Trophoblast cell (in vitro differentiated cells and primary cell): ENCODE measurements at regions not wholly inside any gene's neighbourhood (a gene's known extent, or its start where the extent isn't known, plus 50 kb on each side); places are given as distances from the start of the nearest gene placed in this dataset.

Experiments used
- DNase-seq, 2 donors: peaks; one replicate each; pipeline ENCODE4 v3.0.0-alpha.2; 2016
- H2AFZ ChIP-seq: 2 replicates; pipeline ENCODE4 v1.6.1; 2013; ENCODE audit warnings: low read length, moderate library complexity, mild to moderate bottlenecking; ENCODE audit not compliant: insufficient read depth, poor library complexity
- H2AK5ac ChIP-seq: 2 replicates; pipeline ENCODE4 v1.6.1; 2013; ENCODE audit warnings: mild to moderate bottlenecking, low read length
- H2BK120ac ChIP-seq: 2 replicates; pipeline ENCODE4 v1.6.1; 2013; ENCODE audit warnings: low read length, mild to moderate bottlenecking, moderate library complexity; ENCODE audit not compliant: insufficient read depth, poor library complexity
- H2BK12ac ChIP-seq: 2 replicates; pipeline ENCODE4 v1.6.1; 2013; ENCODE audit warnings: mild to moderate bottlenecking, low read length, moderate library complexity
- H2BK5ac ChIP-seq: 2 replicates; pipeline ENCODE4 v1.6.1; 2013; ENCODE audit warnings: low read length, low read depth, moderate library complexity, mild to moderate bottlenecking; ENCODE audit not compliant: poor library complexity
- H3K14ac ChIP-seq: 2 replicates; pipeline ENCODE4 v1.6.1; 2013; ENCODE audit warnings: mild to moderate bottlenecking, low read length
- H3K18ac ChIP-seq: 2 replicates; pipeline ENCODE4 v1.6.1; 2013; ENCODE audit warnings: mild to moderate bottlenecking, low read length
- H3K23ac ChIP-seq: 2 replicates; pipeline ENCODE4 v1.6.1; 2013; ENCODE audit warnings: low read length
- H3K27ac ChIP-seq: 2 replicates; pipeline ENCODE4 v1.5.1; 2013; ENCODE audit warnings: low read depth, mild to moderate bottlenecking, inconsistent platforms, low read length, moderate library complexity
- H3K27me3 ChIP-seq: 2 replicates; pipeline ENCODE4 v1.6.1; 2013; ENCODE audit warnings: inconsistent platforms, mild to moderate bottlenecking, low read length, moderate library complexity; ENCODE audit not compliant: insufficient read depth
- H3K36me3 ChIP-seq, 2 experiments: 1 replicate in 1 of 2; 2 replicates in 1 of 2; pipeline ENCODE4 v1.6.1; 2013; ENCODE audit warnings: low read length in 2 of 2, mild to moderate bottlenecking in 2 of 2, moderate library complexity in 1 of 2; ENCODE audit not compliant: insufficient read depth in 2 of 2, control insufficient read depth in 1 of 2
- H3K4ac ChIP-seq: 2 replicates; pipeline ENCODE4 v1.6.1; 2013; ENCODE audit warnings: low read depth, mild to moderate bottlenecking, low read length, moderate library complexity
- H3K4me1 ChIP-seq, 2 experiments: 1 replicate in 1 of 2; 2 replicates in 1 of 2; pipeline ENCODE4 v1.6.1; 2013; ENCODE audit warnings: low read length in 2 of 2, mild to moderate bottlenecking in 2 of 2, moderate library complexity in 1 of 2; ENCODE audit not compliant: insufficient read depth in 2 of 2, control insufficient read depth in 1 of 2
- H3K4me2 ChIP-seq: 2 replicates; pipeline ENCODE4 v1.6.1; 2013; ENCODE audit warnings: inconsistent platforms, mild to moderate bottlenecking, low read length, moderate library complexity
- H3K4me3 ChIP-seq: 2 replicates; pipeline ENCODE4 v1.5.1; 2013; ENCODE audit warnings: mild to moderate bottlenecking, low read depth, low read length, inconsistent platforms
- H3K79me1 ChIP-seq: one replicate; pipeline ENCODE4 v1.6.1; 2013; ENCODE audit warnings: low read length
- H3K79me2 ChIP-seq: 2 replicates; pipeline ENCODE4 v1.6.1; 2013; ENCODE audit warnings: low read length, mild to moderate bottlenecking; ENCODE audit not compliant: control insufficient read depth, insufficient read depth, poor library complexity
- H3K9ac ChIP-seq: 2 replicates; pipeline ENCODE4 v1.6.1; 2013; ENCODE audit warnings: mild to moderate bottlenecking, low read length
- H3K9me3 ChIP-seq: 2 replicates; pipeline ENCODE4 v1.6.1; 2013; ENCODE audit warnings: low read depth, mild to moderate bottlenecking, control low read depth, inconsistent platforms, low read length; ENCODE audit not compliant: insufficient read depth
- H4K12ac ChIP-seq: 2 replicates; pipeline ENCODE4 v1.6.1; 2013; ENCODE audit warnings: low read depth, mild to moderate bottlenecking, low read length, moderate library complexity
- H4K8ac ChIP-seq: 2 replicates; pipeline ENCODE4 v1.6.1; 2013; ENCODE audit warnings: low read depth, mild to moderate bottlenecking, low read length, moderate library complexity
- H4K91ac ChIP-seq: one replicate; pipeline ENCODE4 v1.6.1; 2013; ENCODE audit warnings: low read depth, mild to moderate bottlenecking, low read length, moderate library complexity
- WGBS: extraction: QIAGEN DNeasy Blood & Tissue Kit; methylation state at CpG from one replicate; pipeline ENCODE4 v1.1.7; 2013; ENCODE audit warnings: missing lambda C conversion rate; ENCODE audit not compliant: insufficient read length, insufficient coverage; ENCODE audit errors: extremely low coverage; 5-methylcytosine and 5-hydroxymethylcytosine counted together

- Histone ChIP-seq H3K79me1 (no peaks in the 10 kb centered on the region), H3K27me3 (no peaks in the 10 kb centered on the region), H3K79me2 (no peaks in the 10 kb centered on the region), H3K18ac (no peak overlapping the region), H3K4me1 (no peaks in the 10 kb centered on the region), H2BK12ac (no peak overlapping the region), H3K9me3 (peaks cover 3% of the 10 kb centered on the region), H3K4me3 (no peak overlapping the region), H3K36me3 (no peaks in the 10 kb centered on the region), H2AFZ (no peak overlapping the region), H4K8ac (no peak overlapping the region), H3K4me2 (no peak overlapping the region), H2BK120ac (no peak overlapping the region), H3K9ac (no peak overlapping the region), H3K14ac (no peak overlapping the region), H3K4ac (no peak overlapping the region), H4K91ac (no peak overlapping the region), H4K12ac (no peak overlapping the region), H2BK5ac (no peak overlapping the region), H3K27ac (no peak overlapping the region), H2AK5ac (no peak overlapping the region), H3K23ac (no peak overlapping the region)
- WGBS = no CpG with 5 or more reads among the region's 2 CpGs
- DNase-seq = peak in 1 of 2 donors; percentile 68
These were observed 100.8 kb upstream of the WASF3 start for GRCh38 chr13:26456650-26457049.

- H3K4ac ChIP-seq = no peak overlapping the region
- no peak overlapping the region for H3K27ac ChIP-seq
- no peak overlapping the region for H2BK12ac ChIP-seq
- H3K4me3 ChIP-seq = no peak overlapping the region
- DNase-seq = peak; percentile 95 to 99
- no peak overlapping the region for H4K91ac ChIP-seq
- no peak overlapping the region for H3K18ac ChIP-seq
- no peaks in the 10 kb centered on the region for H3K79me1 ChIP-seq
- H2BK120ac ChIP-seq = no peak overlapping the region
- H4K8ac ChIP-seq = no peak overlapping the region
- no peak overlapping the region for H2AFZ ChIP-seq
- no peak overlapping the region for H3K9ac ChIP-seq
- no peak overlapping the region for H2AK5ac ChIP-seq
- peaks cover 3% of the 10 kb centered on the region for H3K9me3 ChIP-seq
- H3K36me3 ChIP-seq = no peaks in the 10 kb centered on the region
- no peaks in the 10 kb centered on the region for H3K4me1 ChIP-seq
- no peak overlapping the region for H3K23ac ChIP-seq
- H3K27me3 ChIP-seq = no peaks in the 10 kb centered on the region
- H3K79me2 ChIP-seq = no peaks in the 10 kb centered on the region
- H2BK5ac ChIP-seq = no peak overlapping the region
- H3K4me2 ChIP-seq = no peak overlapping the region
- H4K12ac ChIP-seq = no peak overlapping the region
- H3K14ac ChIP-seq = no peak overlapping the region
These were observed 100.3 kb upstream of the WASF3 start for GRCh38 chr13:26457212-26457611.

- H2AFZ ChIP-seq = no peak overlapping the region
- no CpG with 5 or more reads among the region's 10 CpGs for WGBS
These were observed 99.2 kb upstream of the WASF3 start for GRCh38 chr13:26458196-26458749.

GRCh38 chr13:26459276-26460131 is 98.0 kb upstream of the WASF3 start:
- no peak overlapping the region for H4K12ac ChIP-seq
- no peak overlapping the region for H3K4me3 ChIP-seq
- H3K9ac ChIP-seq = no peak overlapping the region
- H3K4me1 ChIP-seq = no peaks in the 10 kb centered on the region
- H3K4me2 ChIP-seq = no peak overlapping the region
- H2BK120ac ChIP-seq = no peak overlapping the region
- H3K23ac ChIP-seq = no peak overlapping the region
- no peak overlapping the region for H4K91ac ChIP-seq
- no peak overlapping the region for H3K4ac ChIP-seq
- H3K18ac ChIP-seq = no peak overlapping the region
- H2AFZ ChIP-seq = no peak overlapping the region
- H2BK5ac ChIP-seq = no peak overlapping the region
- peaks cover 3% of the 10 kb centered on the region for H3K9me3 ChIP-seq
- no peaks in the 10 kb centered on the region for H3K36me3 ChIP-seq
- peak in 1 of 2 donors; percentile 53 for DNase-seq
- H3K27ac ChIP-seq = no peak overlapping the region
- no peaks in the 10 kb centered on the region for H3K27me3 ChIP-seq
- H2BK12ac ChIP-seq = no peak overlapping the region
- no peak overlapping the region for H4K8ac ChIP-seq
- no peaks in the 10 kb centered on the region for H3K79me1 ChIP-seq
- no peaks in the 10 kb centered on the region for H3K79me2 ChIP-seq
- no peak overlapping the region for H2AK5ac ChIP-seq
- no peak overlapping the region for H3K14ac ChIP-seq
- WGBS = no CpG with 5 or more reads among the region's 9 CpGs

More at GRCh38 chr13:26458196-26458749, 99.2 kb upstream of the WASF3 start:
- no peak overlapping the region for H4K8ac ChIP-seq
- H3K9me3 ChIP-seq = peaks cover 3% of the 10 kb centered on the region
- H3K4me2 ChIP-seq = no peak overlapping the region
- H3K79me1 ChIP-seq = no peaks in the 10 kb centered on the region
- no peak overlapping the region for H3K18ac ChIP-seq
- no peak overlapping the region for H3K9ac ChIP-seq
- H4K91ac ChIP-seq = peak overlapping the region; percentile 35
- H2BK12ac ChIP-seq = peak overlapping the region; percentile 19
- no peak overlapping the region for H4K12ac ChIP-seq
- no peak overlapping the region for H2AK5ac ChIP-seq
- H3K4me1 ChIP-seq = no peaks in the 10 kb centered on the region
- H3K79me2 ChIP-seq = no peaks in the 10 kb centered on the region
- H3K27ac ChIP-seq = no peak overlapping the region
- H3K23ac ChIP-seq = no peak overlapping the region
- no peak overlapping the region for H3K14ac ChIP-seq
- H2BK5ac ChIP-seq = no peak overlapping the region
- DNase-seq = peak; percentile 73 to 78
- no peaks in the 10 kb centered on the region for H3K27me3 ChIP-seq
- H2BK120ac ChIP-seq = no peak overlapping the region
- no peak overlapping the region for H3K4ac ChIP-seq
- H3K4me3 ChIP-seq = peak overlapping the region; percentile 53
- no peaks in the 10 kb centered on the region for H3K36me3 ChIP-seq
